GM12874 (cell line): ENCODE measurements at regions not wholly inside any gene's neighbourhood (a gene's known extent, or its start where the extent isn't known, plus 50 kb on each side); places are given as distances from the start of the nearest gene placed in this dataset.

Experiments used
- CTCF ChIP-seq: IDR thresholded peaks from 2 replicates; pipeline ENCODE4 v1.5.1; 2011; ENCODE audit warnings: low read depth, mild to moderate bottlenecking, control low read depth, low read length, moderate library complexity; ENCODE audit not compliant: insufficient read depth

GRCh38 chr9:107870221-107870620 lies 380.7 kb upstream of the KLF4 start:
- no peak for TF ChIP-seq CTCF

- TF ChIP-seq CTCF = no peak
Observed at GRCh38 chr9:107869111-107869510, 379.5 kb upstream of the KLF4 start.

- TF ChIP-seq CTCF = no peak
Observed at GRCh38 chr9:107868186-107868585, 378.6 kb upstream of the KLF4 start.

- TF ChIP-seq CTCF = no peak
Observed at GRCh38 chr9:107867738-107868137, 378.2 kb upstream of the KLF4 start.

- no peak for TF ChIP-seq CTCF
Observed at GRCh38 chr9:107866711-107867311, 377.2 kb upstream of the KLF4 start.

GRCh38 chr9:107863396-107863795 lies 373.8 kb upstream of the KLF4 start:
- no peak for TF ChIP-seq CTCF

- no peak for TF ChIP-seq CTCF
Observed at GRCh38 chr9:107862881-107863280, 373.3 kb upstream of the KLF4 start.

- TF ChIP-seq CTCF = no peak
Observed at GRCh38 chr9:107862323-107862722, 372.8 kb upstream of the KLF4 start.
